Calu3 (cell line): ENCODE measurements at regions not wholly inside any gene's neighbourhood (a gene's known extent, or its start where the extent isn't known, plus 50 kb on each side); places are given as distances from the start of the nearest gene placed in this dataset.
A peak's percentile ranks its signal among the peaks of the same experiment; 100 is the strongest.

Experiments used
- BruUV-seq: library from RNA; stranded (reverse); fragments of 400-500 nt; replicated peaks from 2 replicates; lab custom pipeline; 2021; lab: Mats Ljungman, UMichigan
- CTCF ChIA-PET: fragments of 300-600 bp; sonication (Branson Sonifier 250); formaldehyde crosslinking; loops from one replicate; lab custom pipeline; 2022; ENCODE audit warnings: antibody characterized with exemption; lab: Charles Lee
- DNase-seq: peaks from one replicate; pipeline ENCODE4 v3.0.0; 2022
- H3K27ac Mint-ChIP-seq: one replicate; pipeline ENCODE4 v1.8.0; 2022; ENCODE audit warnings: mixed read lengths; ENCODE audit not compliant: unreplicated experiment
- H3K27me3 Mint-ChIP-seq: one replicate; pipeline ENCODE4 v1.8.0; 2022; ENCODE audit warnings: mixed read lengths; ENCODE audit not compliant: unreplicated experiment
- H3K36me3 Mint-ChIP-seq: one replicate; pipeline ENCODE4 v1.8.0; 2022; ENCODE audit warnings: mild to moderate bottlenecking, moderate library complexity, mixed read lengths; ENCODE audit not compliant: insufficient read depth, unreplicated experiment
- H3K4me1 Mint-ChIP-seq: one replicate; pipeline ENCODE4 v1.8.0; 2022; ENCODE audit warnings: mild to moderate bottlenecking, low read depth, mixed read lengths; ENCODE audit not compliant: unreplicated experiment
- H3K4me3 Mint-ChIP-seq: one replicate; pipeline ENCODE4 v1.8.0; 2022; ENCODE audit warnings: mild to moderate bottlenecking, low read depth, moderate library complexity, mixed read lengths; ENCODE audit not compliant: unreplicated experiment
- H3K9me3 Mint-ChIP-seq: one replicate; pipeline ENCODE4 v1.8.0; 2022; ENCODE audit warnings: low read depth, mixed read lengths; ENCODE audit not compliant: unreplicated experiment
- intact Hi-C: fragments of 100-400 bp; cut with micrococcal nuclease; formaldehyde crosslinking; loops from one replicate; pipeline ENCODE4 v1.10.0; 2022; ENCODE audit not compliant: unreplicated experiment
- TF ChIP-seq, protein P1 (sequence below): fragments of 200-600 bp; IDR thresholded peaks from one replicate; pipeline ENCODE4 v1.8.0; 2022; ENCODE audit warnings: antibody characterized with exemption; ENCODE audit not compliant: unreplicated experiment

DNA sequence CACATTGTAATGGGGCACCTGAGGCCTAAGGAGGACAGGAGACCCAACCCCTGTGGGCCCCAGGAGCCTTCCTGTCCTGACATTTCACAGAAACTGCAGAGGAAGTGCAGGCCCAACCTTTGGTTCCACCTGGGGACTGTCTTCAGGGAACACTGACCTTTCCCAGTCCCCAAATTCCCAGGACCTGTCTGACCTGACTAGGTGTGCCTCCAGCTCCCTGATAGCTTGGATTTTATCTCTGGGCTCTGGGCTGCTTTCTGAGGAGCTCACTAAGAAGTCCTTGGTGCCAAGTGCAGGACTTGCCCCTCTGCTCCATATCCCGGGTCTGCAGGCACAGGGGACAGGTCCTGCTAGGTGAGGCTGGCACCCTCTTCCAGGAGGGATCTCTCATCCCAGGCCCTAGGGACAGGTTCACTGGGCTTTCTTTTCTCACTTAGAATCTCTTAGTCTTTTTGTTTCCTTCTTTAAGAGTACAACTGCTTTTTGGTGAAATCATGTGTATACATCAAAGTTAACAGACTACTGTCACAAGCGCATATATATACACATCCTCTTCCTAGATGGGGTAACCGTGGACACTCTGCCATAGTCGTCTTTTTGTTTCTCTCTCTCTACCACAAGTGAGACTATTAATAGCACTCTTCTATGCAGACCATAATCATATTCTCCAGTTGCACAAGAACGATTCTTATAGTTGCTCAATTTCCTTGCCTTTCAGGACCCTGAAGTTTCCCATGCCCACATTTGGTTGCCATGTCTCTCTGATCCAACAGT, 72.0 kb upstream of the IGLL5 start:
- no peak overlapping the region for H3K27ac Mint-ChIP-seq
- CTCF ChIA-PET = interaction anchor here (0.9 to 1.0 kb wide), 2 partner anchors 32 to 62 kb away, joined by 3 read pairs; no protein-coding TSS in a partner anchor
- DNase-seq = no peak
- BruUV-seq = no TSS peak
- no peak overlapping the region for H3K4me3 Mint-ChIP-seq
- intact Hi-C loops = no loop called here
- H3K4me1 Mint-ChIP-seq = peaks cover 11% of the 10 kb centered on the region
- TF ChIP-seq, protein P1, sequence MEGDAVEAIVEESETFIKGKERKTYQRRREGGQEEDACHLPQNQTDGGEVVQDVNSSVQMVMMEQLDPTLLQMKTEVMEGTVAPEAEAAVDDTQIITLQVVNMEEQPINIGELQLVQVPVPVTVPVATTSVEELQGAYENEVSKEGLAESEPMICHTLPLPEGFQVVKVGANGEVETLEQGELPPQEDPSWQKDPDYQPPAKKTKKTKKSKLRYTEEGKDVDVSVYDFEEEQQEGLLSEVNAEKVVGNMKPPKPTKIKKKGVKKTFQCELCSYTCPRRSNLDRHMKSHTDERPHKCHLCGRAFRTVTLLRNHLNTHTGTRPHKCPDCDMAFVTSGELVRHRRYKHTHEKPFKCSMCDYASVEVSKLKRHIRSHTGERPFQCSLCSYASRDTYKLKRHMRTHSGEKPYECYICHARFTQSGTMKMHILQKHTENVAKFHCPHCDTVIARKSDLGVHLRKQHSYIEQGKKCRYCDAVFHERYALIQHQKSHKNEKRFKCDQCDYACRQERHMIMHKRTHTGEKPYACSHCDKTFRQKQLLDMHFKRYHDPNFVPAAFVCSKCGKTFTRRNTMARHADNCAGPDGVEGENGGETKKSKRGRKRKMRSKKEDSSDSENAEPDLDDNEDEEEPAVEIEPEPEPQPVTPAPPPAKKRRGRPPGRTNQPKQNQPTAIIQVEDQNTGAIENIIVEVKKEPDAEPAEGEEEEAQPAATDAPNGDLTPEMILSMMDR = no peak
- H3K27me3 Mint-ChIP-seq = peaks cover 90% of the 10 kb centered on the region
- H3K9me3 Mint-ChIP-seq = no peaks in the 10 kb centered on the region
- H3K36me3 Mint-ChIP-seq = no peaks in the 10 kb centered on the region

DNA sequence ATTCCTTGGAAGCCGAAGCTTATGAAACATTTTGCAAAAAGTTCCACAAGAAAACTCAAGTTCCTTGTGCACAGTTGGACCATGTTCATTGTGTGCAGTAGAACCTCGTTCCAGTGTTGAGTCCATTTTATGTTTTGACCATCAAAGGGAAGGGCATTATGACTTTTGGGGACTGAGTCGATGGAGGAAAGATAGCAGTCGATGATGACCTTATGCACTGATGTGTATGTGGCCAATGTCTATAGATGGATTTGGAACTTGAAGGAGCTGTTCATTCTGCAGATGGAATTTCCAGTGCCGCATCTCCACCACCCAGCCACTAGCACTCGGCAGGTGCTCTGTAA, 71.5 kb upstream of the IGLL5 start:
- CTCF ChIA-PET = interaction anchor here (0.9 kb wide), 1 partner anchor 62 kb away, joined by 3 read pairs; no protein-coding TSS in a partner anchor
- BruUV-seq = no TSS peak
- H3K4me3 Mint-ChIP-seq = no peak overlapping the region
- no peaks in the 10 kb centered on the region for H3K36me3 Mint-ChIP-seq
- peaks cover 96% of the 10 kb centered on the region for H3K27me3 Mint-ChIP-seq
- no peaks in the 10 kb centered on the region for H3K9me3 Mint-ChIP-seq
- intact Hi-C loops = no loop called here
- peaks cover 11% of the 10 kb centered on the region for H3K4me1 Mint-ChIP-seq
- DNase-seq = no peak
- TF ChIP-seq, protein P1 = no peak
- no peak overlapping the region for H3K27ac Mint-ChIP-seq

DNA sequence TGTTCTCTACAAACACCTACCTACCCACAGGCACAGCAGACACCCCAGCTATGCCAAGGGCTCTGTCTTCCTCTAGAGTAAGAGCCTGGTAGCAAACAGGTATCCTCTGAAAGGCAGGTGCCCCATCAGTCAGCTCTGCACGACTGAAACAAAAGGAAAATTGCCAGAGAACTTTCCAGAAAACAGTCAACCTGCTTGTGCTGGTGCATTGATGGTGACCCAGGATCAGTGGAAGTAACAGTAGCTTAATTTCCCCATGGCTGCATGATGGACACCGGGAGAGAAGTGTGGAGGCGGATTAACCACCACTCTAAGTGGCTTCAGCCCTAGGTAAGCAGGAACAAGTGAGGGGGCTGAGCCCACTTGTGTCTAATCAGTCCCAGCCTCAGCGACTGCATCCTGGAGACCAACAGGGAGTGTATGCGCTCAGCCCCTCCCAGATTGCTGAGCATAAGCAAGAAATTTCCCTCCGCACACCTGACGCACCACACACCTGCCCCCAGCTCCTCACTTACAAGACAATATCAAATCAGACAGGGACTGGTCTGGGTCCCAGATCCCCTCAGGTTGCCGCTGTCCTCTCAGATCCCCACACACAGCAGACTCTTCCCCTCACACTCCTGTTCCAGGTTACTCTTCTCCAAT, 70.7 kb upstream of the IGLL5 start:
- H3K36me3 Mint-ChIP-seq = no peaks in the 10 kb centered on the region
- TF ChIP-seq, protein P1 = no peak
- intact Hi-C loops = no loop called here
- no peak for DNase-seq
- no TSS peak for BruUV-seq
- H3K9me3 Mint-ChIP-seq = no peaks in the 10 kb centered on the region
- peaks cover 100% of the 10 kb centered on the region for H3K27me3 Mint-ChIP-seq
- H3K4me1 Mint-ChIP-seq = peaks cover 11% of the 10 kb centered on the region
- H3K4me3 Mint-ChIP-seq = no peak overlapping the region
- CTCF ChIA-PET = interaction anchor here (0.9 kb wide), 1 partner anchor 63 kb away, joined by 3 read pairs; no protein-coding TSS in a partner anchor
- H3K27ac Mint-ChIP-seq = no peak overlapping the region

DNA sequence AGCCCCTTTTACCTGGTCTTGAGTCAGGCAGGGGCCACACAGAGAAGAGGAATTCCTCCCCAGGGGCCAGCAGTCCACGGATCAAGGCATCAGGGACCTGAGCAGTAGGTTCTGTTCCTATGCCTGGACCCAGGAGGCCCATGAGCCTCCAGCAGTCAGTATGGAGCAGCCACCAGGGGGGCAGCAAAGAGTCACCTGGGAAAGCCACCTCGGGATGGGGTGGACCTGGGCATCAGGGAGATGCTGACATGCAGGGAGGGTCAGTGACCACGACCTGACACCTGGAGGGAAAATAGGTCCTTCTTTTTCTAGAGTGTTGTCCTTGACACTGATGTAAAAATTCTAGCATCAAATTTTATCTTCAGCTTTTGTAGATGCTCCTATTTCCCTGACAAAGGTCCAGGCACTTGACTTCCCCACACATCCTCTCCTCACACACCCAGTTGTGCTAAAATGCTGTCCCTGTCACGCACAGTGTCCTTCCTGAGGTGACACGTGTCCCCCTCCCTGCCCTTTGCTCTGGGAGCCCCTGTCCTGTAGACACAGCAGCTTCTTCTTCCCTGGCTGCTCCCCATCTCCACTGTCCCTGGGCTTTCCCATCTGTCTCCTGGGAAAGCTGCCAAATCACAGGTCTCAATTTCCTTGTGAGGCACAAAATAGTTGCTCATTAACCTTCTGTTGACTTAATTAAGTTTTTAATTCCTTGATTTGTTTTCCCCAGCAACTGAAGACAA, 70.0 kb upstream of the IGLL5 start:
- BruUV-seq = no TSS peak
- TF ChIP-seq, protein P1 = no peak
- Mint-ChIP-seq H3K9me3 (no peaks in the 10 kb centered on the region), H3K4me3 (no peak overlapping the region), H3K4me1 (peaks cover 11% of the 10 kb centered on the region), H3K27ac (no peak overlapping the region), H3K27me3 (peaks cover 100% of the 10 kb centered on the region), H3K36me3 (no peaks in the 10 kb centered on the region)
- intact Hi-C loops = no loop called here
- peak; percentile 31 for DNase-seq
- CTCF ChIA-PET = interaction anchor here (1.1 to 1.3 kb wide), 2 partner anchors 19 to 64 kb away, joined by 3 to 4 read pairs; no protein-coding TSS in a partner anchor
